Stimulated activated CD8-positive, alpha-beta memory T cell treated with anti-CD3 and anti-CD28 coated beads, Interleukin-15, amount 100 ng/mL, for 48 hours (primary cell): ENCODE measurements at regions not wholly inside any gene's neighbourhood (a gene's known extent, or its start where the extent isn't known, plus 50 kb on each side); places are given as distances from the start of the nearest gene placed in this dataset.
"Not testable (repeated sequence)": the region's sequence is repeated elsewhere in the genome, so short reads cannot be mapped to it uniquely, and the experiment has no call there.

Experiments
- DNase-seq, 2 donors: peaks; one replicate each; pipeline ENCODE4 v3.0.0-alpha.2; 2020; ENCODE audit warnings: low read depth in 2 of 2

GRCh38 chr4:14303856-14304255 is 676.3 kb upstream of the BOD1L1 start:
- no peak for DNase-seq

GRCh38 chr4:14308229-14308651 is 680.7 kb upstream of the BOD1L1 start:
- no peak for DNase-seq

DNA sequence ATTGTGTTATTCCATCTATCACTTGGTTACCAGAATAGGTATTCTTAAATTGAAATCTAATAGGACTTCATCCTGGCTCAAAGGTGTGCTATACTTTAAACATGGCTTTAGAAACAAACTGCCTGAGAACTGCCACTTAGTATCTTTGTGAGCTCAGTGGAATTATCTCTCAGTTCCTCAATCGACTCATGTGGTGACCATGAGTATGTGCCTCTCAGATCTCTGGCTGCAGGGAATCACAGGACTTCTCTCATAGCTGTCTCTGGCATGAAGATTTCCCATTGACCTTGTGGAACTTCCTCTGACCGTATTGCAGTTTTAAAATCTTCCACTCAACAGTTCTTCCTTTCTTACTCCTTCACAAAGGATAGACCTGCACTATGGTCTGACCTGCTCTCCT is 681.9 kb upstream of the BOD1L1 start:
- no peak for DNase-seq

GRCh38 chr4:14313757-14314156 is 686.2 kb upstream of the BOD1L1 start:
- DNase-seq: no peak

- no peak for DNase-seq
Measured at GRCh38 chr4:14315129-14315528, 687.2 kb upstream of the CPEB2 start.

- no peak for DNase-seq
Measured at GRCh38 chr4:14317351-14317750, 684.9 kb upstream of the CPEB2 start.

DNA sequence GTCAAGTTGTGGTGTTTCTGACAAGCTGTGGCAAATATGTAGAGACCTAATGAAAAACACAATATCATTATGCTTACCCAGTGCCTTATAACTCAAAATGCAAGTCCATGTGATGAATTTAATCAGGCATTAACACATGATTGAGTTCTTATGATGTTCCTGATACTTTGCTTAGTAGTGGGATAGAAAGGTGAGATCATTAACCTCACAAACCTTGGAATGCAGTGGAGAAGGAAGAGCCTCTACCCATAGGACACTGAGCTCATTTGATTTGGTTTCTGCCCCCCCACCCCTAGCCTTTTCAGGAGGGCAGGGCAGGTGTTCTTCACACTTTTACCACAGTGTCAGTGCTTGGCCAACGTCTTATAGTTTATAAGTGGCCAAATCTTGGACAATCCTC is 683.6 kb upstream of the CPEB2 start:
- no peak for DNase-seq

GRCh38 chr4:14321723-14322122 is 680.6 kb upstream of the CPEB2 start:
- no peak for DNase-seq

DNA sequence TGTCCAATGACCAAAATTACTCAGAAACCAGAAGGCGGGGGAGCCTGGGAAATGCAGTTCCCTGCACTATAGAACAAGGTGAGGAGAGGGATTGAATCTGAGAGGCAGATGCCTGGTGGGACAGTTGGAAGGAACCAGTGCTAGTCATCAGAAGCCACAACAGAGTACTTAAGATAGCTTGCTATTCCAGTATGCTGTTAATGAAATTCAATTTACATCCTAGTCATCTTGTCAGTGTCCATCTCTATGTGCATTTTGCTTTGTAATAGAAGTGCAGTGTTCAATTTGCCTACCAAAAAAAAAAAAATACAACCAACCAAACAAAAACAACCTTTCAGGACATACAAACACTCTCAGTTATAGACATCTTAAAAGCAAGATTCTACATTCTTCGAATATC is 679.1 kb upstream of the CPEB2 start:
- no peak for DNase-seq

GRCh38 chr4:14329228-14329627 is 673.1 kb upstream of the CPEB2 start:
- no peak for DNase-seq

DNA sequence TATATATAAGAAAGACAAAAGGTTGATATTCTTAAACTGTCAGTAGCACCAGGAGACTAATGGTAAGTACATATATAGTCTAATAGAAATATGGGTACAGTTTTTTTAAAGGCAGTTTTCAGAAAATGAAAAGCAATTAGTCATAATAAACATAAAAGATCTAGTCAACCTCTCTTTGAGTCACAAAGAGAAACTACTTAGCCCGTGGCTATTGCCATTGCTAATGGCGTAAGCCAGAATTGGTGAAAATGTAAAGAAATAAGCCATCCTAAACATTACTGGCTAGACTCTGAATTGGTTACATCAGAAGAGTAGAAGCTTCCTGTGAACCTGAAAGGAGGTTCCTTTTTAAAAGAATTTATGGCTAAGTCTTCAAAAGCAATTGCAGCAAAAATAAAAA is 668.7 kb upstream of the CPEB2 start:
- no peak for DNase-seq

DNA sequence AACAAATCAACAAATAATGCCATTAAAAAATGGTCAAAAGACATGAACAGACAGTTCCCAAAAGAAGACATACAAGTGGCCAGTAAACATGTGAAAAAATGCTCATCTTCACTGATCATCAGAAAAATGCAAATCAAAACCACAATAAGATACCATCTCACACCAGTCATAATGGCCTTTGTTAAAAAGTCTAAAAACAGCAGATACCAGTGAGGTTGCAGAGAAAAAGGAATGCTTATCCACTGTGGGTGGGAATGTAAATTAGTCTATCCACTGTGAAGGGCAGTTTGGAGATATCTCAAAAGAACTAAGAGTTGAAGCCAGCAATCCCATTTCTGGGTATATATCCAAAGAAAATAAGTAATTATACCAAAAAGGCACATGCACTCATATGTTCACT is 668.1 kb upstream of the CPEB2 start:
- no peak for DNase-seq

GRCh38 chr4:14335872-14336271 is 666.4 kb upstream of the CPEB2 start:
- no peak for DNase-seq

DNA sequence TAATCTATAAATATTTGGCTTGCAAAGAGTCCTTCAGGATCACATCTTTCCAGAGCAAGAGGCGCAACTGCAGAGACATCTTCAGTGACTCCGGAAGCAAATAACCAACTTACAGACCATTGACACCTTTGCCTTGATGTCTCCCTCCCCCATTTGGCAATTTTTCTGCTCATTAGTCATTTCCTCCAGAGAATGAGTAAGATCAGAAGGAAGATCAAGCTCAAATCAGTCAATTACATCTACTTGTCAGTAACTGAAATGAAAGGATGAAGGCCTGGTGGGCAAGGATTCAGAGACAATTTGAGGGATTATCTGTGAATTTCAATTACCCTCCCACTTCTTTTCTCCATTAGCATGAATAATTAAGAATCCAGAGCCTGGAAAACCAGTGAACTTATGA is 665.6 kb upstream of the CPEB2 start:
- no peak for DNase-seq

- DNase-seq: no peak
Measured at GRCh38 chr4:14337892-14338584, 664.2 kb upstream of the CPEB2 start.

DNA sequence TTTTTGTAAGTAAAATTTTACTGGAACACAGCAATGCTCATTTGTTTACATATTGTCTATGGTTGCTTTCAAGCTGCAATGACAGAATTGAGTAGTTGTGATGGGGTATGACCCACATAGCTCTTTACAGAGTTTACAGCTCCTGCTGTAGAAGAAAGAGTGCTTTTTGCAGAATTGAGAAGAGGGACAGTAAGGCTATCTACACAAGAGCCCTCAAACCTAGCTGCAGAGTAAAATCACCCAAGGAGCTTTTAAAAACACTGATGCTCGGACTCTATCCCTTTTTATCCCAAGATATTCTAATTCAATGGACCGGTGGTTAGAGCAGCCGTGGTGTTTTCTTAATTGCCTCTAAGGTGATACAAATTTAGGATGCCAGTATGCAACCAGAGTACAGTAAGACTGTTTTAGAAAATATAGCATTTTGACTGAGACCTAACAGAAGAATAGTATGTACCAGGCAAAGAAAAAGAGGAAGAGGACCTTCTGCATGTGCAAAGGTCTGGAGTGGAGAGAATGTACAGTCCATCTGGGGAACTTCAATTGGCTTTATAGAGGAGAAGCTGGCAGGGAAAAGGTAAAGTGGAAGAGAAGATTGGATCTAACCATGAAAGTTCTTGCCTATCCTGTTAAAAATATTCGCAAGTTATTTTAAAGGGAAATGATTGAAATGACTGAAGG is 663.6 kb upstream of the CPEB2 start:
- no peak for DNase-seq

GRCh38 chr4:14339715-14340114 is 662.6 kb upstream of the CPEB2 start:
- no peak for DNase-seq

DNA sequence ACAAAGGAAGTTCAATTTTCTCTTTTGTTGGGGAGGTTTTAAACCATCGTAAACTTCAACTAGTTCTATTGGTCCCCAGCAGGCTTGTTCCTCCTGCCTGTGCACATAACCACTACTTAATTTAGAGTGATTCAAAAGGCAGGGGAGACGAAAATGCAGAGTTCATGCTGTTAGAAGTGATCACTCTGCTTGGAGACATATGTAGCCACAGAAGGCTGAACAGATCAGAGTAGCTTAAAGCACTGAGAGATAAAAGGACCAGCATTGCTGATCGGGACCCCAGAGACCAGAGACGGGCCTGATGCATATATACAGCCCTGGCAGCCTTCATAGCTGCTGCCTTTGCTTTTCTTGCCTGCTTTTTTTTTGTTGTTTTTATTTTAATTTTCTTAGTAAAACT is 662.0 kb upstream of the CPEB2 start:
- DNase-seq: no peak

- no peak for DNase-seq
Measured at GRCh38 chr4:14343961-14344360, 658.3 kb upstream of the CPEB2 start.

DNA sequence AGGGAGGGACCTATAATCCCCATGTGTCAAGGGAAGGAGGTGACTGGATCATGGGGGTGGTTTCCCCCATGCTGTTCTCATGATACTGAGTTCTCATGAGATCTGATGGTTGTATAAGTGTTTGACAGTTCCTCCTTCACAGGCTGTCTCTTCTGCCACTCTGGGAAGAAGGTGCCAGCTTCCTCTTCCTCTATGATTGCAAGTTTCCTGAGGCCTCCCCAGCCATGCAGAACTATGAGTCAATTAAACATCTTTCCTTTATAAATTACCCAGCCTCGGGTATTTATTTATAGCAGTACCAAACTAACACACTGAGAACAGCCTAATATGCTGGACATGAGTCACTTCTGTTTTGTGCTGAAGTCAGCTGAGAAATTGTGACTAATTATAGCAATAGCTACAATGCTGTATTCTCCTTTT is 656.9 kb upstream of the CPEB2 start:
- DNase-seq: no peak

DNA sequence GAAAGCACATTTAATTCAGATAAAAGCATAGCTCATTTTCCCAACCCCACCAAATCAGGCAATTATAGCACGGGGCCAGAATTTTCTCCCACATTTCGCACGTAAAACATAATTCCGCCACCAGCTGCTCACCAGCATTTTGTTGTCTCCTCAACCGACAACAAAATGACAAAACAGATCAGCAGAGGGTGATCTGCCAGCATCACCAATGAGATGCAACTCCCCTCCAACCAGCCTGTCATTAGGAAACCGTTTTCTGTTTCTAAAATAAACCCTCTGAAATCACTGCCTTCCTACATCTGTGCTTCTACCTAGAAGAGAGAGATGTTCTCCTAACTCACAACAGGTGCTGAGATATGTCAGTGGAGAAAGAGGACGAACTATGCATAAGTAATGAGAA is 654.8 kb upstream of the CPEB2 start:
- DNase-seq: no peak

GRCh38 chr4:14348506-14348905 is 653.8 kb upstream of the CPEB2 start:
- no peak for DNase-seq

GRCh38 chr4:14358544-14359160 is 643.6 kb upstream of the CPEB2 start:
- DNase-seq: not testable (repeated sequence)
